ENCODE measurements at regions not wholly inside any gene's neighbourhood (a gene's known extent, or its start where the extent isn't known, plus 50 kb on each side); places are given as distances from the start of the nearest gene placed in this dataset.
A peak's percentile ranks its signal among the peaks of the same experiment; 100 is the strongest.

DNA sequence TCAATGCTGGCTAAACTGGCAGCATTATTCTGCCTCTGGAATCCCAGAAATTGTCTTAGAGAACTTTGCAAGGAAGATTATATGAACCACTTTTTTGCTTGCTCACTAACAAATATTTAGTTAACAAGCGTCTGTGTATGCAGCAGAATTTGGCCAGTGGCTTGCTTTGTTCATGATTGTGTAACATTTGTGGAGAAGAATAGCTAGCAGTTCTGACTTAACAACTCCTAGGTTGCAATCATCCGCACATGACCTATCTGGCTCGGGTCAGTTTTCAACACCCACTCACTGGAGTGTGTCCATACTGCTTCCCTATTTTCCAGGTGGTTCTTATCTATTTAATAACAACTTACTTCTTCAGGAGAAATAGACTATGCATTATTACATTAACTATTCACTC is 98.5 kb downstream of the SNX18 start:
- DNase-seq (ENCODE audit: low spot score), result no peak
- TF ChIP-seq, protein P1, sequence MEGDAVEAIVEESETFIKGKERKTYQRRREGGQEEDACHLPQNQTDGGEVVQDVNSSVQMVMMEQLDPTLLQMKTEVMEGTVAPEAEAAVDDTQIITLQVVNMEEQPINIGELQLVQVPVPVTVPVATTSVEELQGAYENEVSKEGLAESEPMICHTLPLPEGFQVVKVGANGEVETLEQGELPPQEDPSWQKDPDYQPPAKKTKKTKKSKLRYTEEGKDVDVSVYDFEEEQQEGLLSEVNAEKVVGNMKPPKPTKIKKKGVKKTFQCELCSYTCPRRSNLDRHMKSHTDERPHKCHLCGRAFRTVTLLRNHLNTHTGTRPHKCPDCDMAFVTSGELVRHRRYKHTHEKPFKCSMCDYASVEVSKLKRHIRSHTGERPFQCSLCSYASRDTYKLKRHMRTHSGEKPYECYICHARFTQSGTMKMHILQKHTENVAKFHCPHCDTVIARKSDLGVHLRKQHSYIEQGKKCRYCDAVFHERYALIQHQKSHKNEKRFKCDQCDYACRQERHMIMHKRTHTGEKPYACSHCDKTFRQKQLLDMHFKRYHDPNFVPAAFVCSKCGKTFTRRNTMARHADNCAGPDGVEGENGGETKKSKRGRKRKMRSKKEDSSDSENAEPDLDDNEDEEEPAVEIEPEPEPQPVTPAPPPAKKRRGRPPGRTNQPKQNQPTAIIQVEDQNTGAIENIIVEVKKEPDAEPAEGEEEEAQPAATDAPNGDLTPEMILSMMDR (IDR thresholded peaks at IDR 0.05; ENCODE audit: extremely low read depth, missing control alignments), result no peak

DNA sequence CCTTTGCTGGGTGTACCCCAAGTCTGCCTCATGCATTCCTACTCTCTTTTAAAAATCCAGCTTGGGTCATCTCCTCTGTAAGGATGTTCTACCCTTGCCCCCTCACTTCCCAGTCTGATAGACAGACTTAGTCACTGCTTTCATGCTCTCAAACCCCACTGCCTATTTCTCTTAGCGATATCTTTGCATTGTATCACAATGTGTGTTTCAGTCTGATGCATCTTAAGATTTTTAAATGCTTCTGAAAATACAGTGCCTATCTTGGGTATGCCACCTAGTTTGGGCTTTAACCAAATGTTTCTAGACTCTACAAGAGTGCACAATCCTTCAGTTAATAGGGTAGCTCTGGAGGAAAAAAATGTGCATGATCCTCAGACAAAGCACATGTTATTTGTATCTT is 97.8 kb downstream of the SNX18 start:
- DNase-seq (ENCODE audit: low spot score), result no peak
- TF ChIP-seq, protein P1 (IDR thresholded peaks at IDR 0.05; ENCODE audit: extremely low read depth, missing control alignments), result no peak

DNA sequence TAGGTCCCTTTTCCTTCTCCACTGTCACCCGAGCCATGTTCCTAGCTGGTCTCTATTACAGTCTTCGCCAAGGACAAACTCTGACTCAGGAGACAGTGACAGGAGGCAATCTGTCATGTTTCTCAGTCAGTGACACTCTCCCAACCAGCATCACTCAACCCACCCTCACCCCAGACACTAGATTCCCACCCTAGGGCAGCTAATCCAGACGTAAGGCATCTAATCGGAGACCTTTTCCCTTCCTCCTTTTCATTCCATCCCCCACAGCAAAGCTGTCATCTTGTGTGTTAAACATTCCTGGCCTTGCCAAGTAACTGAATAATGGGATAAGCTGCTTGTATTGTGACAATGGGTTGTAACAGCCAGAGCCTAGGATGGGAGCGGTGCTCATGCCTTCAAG is 95.2 kb downstream of the SNX18 start:
- no peak for DNase-seq (ENCODE audit: low spot score)
- TF ChIP-seq, protein P1 (IDR thresholded peaks at IDR 0.05; ENCODE audit: extremely low read depth, missing control alignments), result no peak

DNA sequence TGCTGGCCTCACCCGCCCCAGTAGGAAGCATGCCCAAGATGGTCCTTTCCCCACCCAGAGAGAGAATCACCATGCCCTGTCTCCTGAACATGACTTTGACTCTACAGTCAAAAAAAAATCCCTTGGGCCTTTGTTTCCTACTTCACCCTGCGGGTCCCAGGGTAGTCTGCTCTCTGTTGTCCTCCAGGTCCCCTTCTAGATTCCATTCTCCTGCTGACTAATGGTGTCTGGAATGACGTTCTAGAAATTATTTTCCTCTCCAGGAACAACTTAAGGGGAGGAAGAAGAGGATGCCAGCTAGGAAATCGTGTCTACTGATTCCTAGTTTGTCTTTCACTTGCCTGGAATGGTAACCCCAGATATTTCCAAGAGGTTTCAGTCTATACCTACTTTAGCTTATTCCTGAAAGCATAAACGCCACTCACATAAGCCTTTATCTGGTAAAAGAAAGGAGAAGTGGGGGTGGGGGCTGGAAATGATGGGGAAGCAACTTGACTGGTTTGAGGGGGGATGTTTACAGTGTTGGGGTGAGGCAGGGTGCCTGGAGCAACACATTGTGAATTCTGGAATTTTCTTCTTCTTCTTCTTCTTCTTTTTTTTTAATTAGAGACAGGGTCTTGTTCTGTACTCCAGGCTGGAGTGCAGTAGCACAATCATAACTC is 93.9 kb downstream of the SNX18 start:
- TF ChIP-seq, protein P1 (IDR thresholded peaks at IDR 0.05; ENCODE audit: extremely low read depth, missing control alignments), result no peak
- no peak for DNase-seq (ENCODE audit: low spot score)

DNA sequence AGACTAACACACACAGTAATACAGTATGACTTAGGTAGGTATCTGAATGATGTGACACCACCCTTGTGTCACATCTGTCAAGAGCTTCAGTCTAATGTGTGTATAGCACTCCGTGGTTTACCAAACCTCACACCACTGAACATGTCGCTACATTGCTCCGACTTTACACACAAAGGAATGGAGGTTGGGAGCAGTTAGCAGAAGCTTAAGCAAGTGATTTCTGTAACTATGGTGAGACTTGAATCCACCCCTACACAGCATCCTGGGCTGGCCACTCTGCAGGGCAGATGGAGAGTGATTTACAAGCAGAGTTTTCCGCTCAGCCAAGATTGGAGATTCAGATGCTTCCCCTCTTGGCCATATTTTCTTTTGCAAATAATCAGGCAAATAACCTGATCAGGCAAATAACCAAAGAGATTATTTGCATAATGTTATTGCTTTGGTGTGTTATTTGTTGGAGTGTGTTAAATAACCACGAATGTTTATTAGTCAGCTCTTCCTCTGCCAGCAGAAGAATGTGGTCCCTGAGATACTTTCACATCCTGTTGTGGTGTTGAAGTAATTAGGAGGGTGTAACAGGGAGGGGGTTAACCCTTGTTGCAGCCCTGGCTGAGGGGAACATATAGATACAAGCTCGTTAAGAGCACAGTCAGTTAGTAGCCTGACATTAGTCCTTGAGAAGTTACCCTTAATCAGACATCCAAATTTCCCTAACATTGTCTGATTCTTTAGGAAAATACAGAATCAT is 92.8 kb downstream of the SNX18 start:
- TF ChIP-seq, protein P1 (IDR thresholded peaks at IDR 0.05; ENCODE audit: extremely low read depth, missing control alignments), result no peak
- peak; percentile 55 for DNase-seq (ENCODE audit: low spot score)

DNA sequence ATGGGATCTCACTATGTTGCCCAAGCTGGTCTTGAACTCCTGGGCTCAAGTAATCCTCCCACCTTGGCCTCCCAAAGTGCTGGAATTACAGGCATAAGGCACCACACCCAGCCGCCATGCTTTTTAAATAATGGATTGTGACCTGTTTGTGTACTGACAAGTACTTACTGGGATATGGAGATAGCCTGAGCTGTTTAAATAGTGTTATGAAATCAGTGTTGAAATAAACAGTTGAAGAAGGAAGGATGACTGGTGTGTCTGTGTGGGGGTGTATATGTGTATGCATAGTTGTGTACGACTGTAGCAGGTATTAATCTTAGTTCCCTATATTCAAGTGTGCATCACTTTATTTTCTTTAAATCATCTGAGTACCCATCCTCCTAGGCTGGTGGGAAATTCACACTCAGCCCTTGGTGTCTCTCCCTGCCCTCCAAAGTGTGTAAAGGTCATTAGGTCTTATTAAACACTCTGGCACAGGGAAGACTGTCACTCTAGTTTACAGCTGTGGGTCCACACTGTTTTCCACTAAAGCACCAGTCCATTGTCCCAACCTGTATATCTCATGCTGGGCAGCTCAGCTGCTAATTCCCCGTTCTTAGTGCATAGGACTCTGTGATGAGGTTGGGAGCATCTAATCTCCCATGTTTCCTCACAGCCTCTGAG is 91.0 kb downstream of the SNX18 start:
- TF ChIP-seq, protein P1 (IDR thresholded peaks at IDR 0.05; ENCODE audit: extremely low read depth, missing control alignments), result no peak

DNA sequence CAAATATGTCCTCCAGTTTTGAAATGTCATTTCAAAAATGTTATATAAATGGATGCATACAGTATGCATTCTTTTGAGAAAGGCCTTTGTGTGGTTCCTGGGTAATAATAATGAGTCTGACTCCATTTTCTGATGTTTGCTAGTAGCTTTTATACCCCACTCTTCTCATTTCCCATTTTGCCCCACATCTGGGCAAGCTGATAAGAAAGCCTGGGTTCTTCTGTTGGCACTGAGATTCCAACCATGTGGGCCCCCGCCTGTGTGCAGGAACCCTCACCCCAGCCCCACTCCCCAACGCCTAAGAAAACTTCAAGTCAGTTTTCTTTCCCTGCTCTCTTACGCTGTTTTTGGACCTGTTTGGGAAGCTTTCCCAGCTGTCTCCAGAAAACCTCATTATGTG is 89.4 kb downstream of the SNX18 start:
- TF ChIP-seq, protein P1 (IDR thresholded peaks at IDR 0.05; ENCODE audit: extremely low read depth, missing control alignments), result no peak
- DNase-seq (ENCODE audit: low spot score), result no peak

More for the DNA sequence above, 91.0 kb downstream of the SNX18 start:
- no peak for DNase-seq (ENCODE audit: low spot score)
